HFF-Myc (cell line): ENCODE measurements at regions not wholly inside any gene's neighbourhood (a gene's known extent, or its start where the extent isn't known, plus 50 kb on each side); places are given as distances from the start of the nearest gene placed in this dataset.
A peak's percentile ranks its signal among the peaks of the same experiment; 100 is the strongest.

Source experiments
- DNase-seq: peaks from one replicate; pipeline ENCODE4 v3.0.0-alpha.2; 2011; ENCODE audit warnings: low read depth; ENCODE audit errors: extremely low read depth
- H3K4me3 ChIP-seq: replicated peaks from 2 replicates; pipeline ENCODE4 v1.5.1; 2011; ENCODE audit warnings: low read depth, mild to moderate bottlenecking, control low read depth, low read length
- CTCF ChIP-seq: IDR thresholded peaks from 2 replicates; pipeline ENCODE4 v1.5.1; 2012; ENCODE audit warnings: mild to moderate bottlenecking, low read depth, low read length, control low read depth; ENCODE audit errors: missing control alignments

GRCh38 chr20:60199866-60200265 is 241.6 kb downstream of the CDH26 start:
- no peak overlapping the region for H3K4me3 ChIP-seq
- no peak for DNase-seq
- no peak for TF ChIP-seq CTCF

DNA sequence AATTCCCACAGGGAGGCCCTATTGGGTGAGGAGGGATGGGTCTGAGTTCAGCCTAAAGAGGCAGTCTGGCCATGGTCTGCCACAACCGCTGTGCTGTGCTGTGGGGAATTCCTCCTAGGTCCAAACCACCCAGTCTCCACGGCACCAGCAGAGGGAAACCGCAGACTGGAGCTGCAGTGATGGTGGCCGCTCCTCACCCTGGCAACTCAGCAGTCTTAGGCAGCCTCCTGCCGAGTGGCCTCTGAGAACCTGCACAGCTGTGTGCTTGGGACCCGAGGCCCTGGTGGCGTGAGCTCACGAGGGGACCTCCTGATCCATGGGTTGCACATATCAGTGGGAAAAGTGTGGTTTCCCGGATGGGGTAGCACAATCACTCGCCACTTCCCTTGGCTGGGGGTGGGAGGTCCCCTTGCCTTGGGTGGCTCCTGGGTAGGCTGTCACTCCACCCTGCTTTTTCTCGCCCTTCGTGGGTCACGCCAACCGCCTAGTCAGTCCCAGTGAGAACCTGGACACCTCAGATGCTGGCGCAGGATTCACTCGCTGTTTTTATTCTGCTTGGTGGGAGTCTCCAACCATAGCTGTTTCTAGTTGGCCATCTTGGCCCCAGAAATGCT is 242.2 kb downstream of the CDH26 start:
- TF ChIP-seq CTCF = no peak
- H3K4me3 ChIP-seq = no peak overlapping the region
- no peak for DNase-seq

- DNase-seq = no peak
- H3K4me3 ChIP-seq = no peak overlapping the region
- TF ChIP-seq CTCF = no peak
Measured at GRCh38 chr20:60201198-60201835, 243.1 kb downstream of the CDH26 start.

DNA sequence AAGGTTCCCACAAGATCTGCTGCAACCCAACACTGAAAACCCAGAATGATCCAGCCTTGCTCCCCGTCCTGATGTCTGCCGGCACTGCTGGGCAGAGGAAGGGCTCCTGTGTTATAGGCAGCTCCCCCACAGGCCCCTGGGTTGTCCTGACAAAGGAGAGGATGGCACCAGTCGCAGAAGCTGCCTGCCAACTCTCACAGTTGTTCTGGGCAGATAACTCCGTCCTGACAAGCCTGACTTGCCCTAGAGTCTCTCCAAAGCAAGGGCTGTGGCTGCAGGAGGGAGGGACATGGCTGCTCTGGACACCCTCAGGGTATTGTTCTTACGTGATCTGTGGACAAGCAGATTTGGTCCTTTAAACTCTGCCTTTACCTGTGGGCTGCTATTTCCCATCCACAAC is 243.8 kb downstream of the CDH26 start:
- H3K4me3 ChIP-seq = no peak overlapping the region
- no peak for TF ChIP-seq CTCF
- no peak for DNase-seq

GRCh38 chr20:60203451-60203850 is 245.2 kb downstream of the CDH26 start:
- no peak overlapping the region for H3K4me3 ChIP-seq
- TF ChIP-seq CTCF = no peak
- no peak for DNase-seq

DNA sequence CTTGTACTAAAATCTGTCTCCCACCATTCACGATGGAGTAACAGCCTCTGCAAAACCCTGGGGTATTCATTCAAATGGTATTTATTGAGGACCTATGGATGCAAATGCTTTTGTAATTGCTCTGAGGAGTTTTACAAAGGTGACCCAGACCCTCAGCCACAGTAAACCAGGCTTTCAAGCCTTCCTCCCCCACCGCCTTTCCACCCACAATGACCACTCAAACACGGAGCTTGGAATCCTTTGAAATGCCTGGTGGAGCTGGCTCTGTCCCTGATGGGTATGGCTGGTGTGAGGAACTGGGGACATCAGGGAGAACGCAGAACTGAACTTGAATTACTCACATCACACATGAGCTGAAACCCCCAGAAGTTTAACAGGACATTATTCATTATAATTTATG is 246.4 kb downstream of the CDH26 start:
- DNase-seq = no peak
- H3K4me3 ChIP-seq = no peak overlapping the region
- TF ChIP-seq CTCF = no peak

DNA sequence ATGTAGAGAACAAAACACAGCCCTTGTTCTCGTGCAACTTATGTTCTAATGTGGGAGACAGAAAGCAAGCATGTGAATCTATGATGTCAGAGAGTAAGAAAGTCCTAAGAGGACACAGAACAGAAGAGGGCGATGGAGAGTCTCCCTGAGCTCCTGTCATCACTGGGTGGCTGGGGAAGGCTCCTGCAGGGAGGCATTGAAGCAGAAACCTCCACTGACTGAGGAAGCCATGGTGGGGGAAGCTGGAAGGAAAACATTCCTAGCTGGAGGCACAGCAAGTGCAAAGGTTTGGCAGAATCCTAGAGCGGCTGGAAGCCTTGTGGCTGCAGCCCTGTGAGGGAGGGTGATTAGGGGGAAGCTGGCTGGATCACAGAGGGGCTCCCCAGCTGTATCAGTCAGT is 248.0 kb downstream of the CDH26 start:
- TF ChIP-seq CTCF = peak; percentile 51

More for the DNA sequence above, 248.0 kb downstream of the CDH26 start:
- DNase-seq = no peak
- H3K4me3 ChIP-seq = no peak overlapping the region
